ENCODE measurements at regions not wholly inside any gene's neighbourhood (a gene's known extent, or its start where the extent isn't known, plus 50 kb on each side); places are given as distances from the start of the nearest gene placed in this dataset.

DNA sequence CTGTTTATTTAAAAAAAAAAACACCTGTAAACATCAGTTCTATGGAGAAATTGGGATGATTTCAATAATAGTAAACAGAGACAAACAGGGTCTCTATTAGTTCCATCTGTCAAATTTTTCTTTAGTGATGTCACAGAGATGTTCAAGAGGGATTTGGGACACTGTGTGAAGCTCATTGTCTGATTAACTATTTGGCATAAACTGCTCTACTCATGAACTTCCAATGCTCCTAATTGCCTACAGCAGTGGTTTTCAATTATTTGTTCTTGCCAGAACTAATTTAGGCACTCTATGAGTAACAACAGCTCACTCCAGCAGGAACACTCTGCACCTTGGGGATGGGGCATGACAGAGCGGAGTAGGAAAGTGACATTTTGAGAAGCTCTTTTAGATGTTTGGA lies 250.1 kb upstream of the PRKD1 start:
- H3K9me3 ChIP-seq: no peaks in the 10 kb centered on the region
- intact Hi-C loops (cut with DNase I): no loop called here
- H3K4me1 ChIP-seq (ENCODE audit: insufficient read depth): no peaks in the 10 kb centered on the region
- TF ChIP-seq EP300 (IDR thresholded peaks at IDR 0.05) (no peak), POLR2A (IDR thresholded peaks at IDR 0.05) (no peak)
- TF ChIP-seq, protein P1, sequence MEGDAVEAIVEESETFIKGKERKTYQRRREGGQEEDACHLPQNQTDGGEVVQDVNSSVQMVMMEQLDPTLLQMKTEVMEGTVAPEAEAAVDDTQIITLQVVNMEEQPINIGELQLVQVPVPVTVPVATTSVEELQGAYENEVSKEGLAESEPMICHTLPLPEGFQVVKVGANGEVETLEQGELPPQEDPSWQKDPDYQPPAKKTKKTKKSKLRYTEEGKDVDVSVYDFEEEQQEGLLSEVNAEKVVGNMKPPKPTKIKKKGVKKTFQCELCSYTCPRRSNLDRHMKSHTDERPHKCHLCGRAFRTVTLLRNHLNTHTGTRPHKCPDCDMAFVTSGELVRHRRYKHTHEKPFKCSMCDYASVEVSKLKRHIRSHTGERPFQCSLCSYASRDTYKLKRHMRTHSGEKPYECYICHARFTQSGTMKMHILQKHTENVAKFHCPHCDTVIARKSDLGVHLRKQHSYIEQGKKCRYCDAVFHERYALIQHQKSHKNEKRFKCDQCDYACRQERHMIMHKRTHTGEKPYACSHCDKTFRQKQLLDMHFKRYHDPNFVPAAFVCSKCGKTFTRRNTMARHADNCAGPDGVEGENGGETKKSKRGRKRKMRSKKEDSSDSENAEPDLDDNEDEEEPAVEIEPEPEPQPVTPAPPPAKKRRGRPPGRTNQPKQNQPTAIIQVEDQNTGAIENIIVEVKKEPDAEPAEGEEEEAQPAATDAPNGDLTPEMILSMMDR (IDR thresholded peaks at IDR 0.05): no peak
- no peaks in the 10 kb centered on the region for H3K36me3 ChIP-seq
- no peak for DNase-seq
- WGBS, 3 donors: 70 to 100% (median 92%) methylated on average over 1 of the region's 1 CpG
- no peak overlapping the region for H3K27ac ChIP-seq
- H3K27me3 ChIP-seq: no peaks in the 10 kb centered on the region
- no peak overlapping the region for H3K4me3 ChIP-seq

DNA sequence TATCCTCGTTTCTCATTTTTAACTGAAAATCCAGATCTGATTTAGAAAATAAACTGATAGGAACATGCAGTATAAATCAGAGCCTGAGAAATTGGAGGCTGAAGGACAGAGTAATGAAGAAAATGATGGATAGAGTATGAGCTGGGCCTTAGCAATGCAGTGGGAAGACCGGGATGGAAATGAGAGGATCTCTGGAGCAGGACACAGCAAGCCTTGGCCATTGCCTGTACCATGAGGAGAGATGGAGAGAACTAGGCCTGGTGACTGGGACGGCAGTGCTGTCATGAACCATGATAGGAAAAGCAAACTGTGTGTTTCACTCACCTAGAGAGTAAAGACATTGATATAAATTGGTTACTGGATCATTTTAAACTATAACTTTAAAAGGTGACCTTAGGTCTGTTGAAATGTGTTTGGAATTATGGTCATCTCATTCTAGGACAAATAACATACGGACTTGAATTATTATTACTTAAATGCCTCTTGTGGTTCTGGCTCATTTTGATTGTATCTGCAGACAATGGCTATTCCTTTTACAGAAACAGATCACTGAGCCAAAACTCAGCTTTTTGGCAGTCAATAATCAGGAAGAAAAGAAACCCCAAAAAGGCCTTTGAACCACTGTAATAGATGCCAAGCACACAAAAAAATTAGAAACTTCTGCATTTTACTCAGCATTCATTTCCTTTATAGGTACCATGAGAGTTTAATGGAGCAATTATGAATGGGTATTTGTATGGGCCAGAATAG lies 251.9 kb upstream of the PRKD1 start:
- H3K4me1 ChIP-seq (ENCODE audit: insufficient read depth): no peaks in the 10 kb centered on the region
- intact Hi-C loops (cut with DNase I): no loop called here
- H3K27me3 ChIP-seq: no peaks in the 10 kb centered on the region
- H3K36me3 ChIP-seq: no peaks in the 10 kb centered on the region
- H3K4me3 ChIP-seq: no peak overlapping the region
- H3K9me3 ChIP-seq: no peaks in the 10 kb centered on the region
- 44 to 52% (median 44%) methylated on average over 3 to 4 of the region's 4 CpGs for WGBS, 3 donors
- TF ChIP-seq, protein P1 (IDR thresholded peaks at IDR 0.05): no peak
- TF ChIP-seq EP300 (IDR thresholded peaks at IDR 0.05): no peak
- TF ChIP-seq POLR2A (IDR thresholded peaks at IDR 0.05): no peak
- no peak for DNase-seq
- no peak overlapping the region for H3K27ac ChIP-seq

DNA sequence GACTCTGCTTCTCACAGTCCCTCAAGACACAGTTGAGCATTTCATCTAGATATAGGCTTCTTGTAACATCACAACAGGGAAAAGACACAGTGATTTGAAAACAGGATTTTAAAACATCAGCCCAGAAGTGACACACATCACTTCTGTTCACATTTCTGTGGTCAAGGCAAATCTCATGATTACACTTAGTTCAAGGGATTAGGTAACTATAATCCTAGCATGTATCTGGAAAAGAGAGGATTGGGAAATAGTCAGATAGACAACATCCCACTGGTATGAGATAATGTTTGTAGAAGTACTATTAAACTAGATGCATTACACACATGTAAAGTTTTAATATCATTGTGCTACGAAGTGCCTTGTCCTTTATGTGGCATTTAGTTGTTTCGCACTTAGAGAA lies 252.6 kb upstream of the PRKD1 start:
- 46 to 50% (median 49%) methylated on average over 2 of the region's 2 CpGs for WGBS, 3 donors
- H3K4me1 ChIP-seq (ENCODE audit: insufficient read depth): no peaks in the 10 kb centered on the region
- no peak overlapping the region for H3K4me3 ChIP-seq
- H3K27ac ChIP-seq: no peak overlapping the region
- TF ChIP-seq, protein P1 (IDR thresholded peaks at IDR 0.05): no peak
- TF ChIP-seq EP300 (IDR thresholded peaks at IDR 0.05): no peak
- TF ChIP-seq POLR2A (IDR thresholded peaks at IDR 0.05): no peak
- H3K27me3 ChIP-seq: no peaks in the 10 kb centered on the region
- DNase-seq: no peak
- no peaks in the 10 kb centered on the region for H3K36me3 ChIP-seq
- intact Hi-C loops (cut with DNase I): no loop called here
- no peaks in the 10 kb centered on the region for H3K9me3 ChIP-seq

DNA sequence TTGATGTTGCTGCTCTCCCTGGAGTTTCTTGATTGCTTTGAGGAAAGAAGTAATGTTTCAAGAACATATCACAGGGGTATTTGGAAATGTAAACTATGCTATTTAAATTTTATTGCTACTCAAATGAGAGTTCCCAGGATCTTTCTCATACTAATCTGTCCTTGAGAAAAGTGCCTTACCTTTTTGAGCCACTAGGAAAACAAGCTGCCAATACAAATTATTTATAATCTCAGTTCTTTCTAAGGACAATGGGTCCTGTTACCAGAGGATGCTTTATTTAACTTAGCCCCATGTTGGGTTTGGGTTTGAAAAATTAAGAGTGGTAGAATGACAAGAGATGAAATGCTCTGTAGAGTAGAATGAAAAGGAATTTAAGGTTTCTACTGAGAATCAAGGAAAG lies 258.2 kb upstream of the PRKD1 start:
- DNase-seq: no peak
- Histone ChIP-seq H3K4me1 (ENCODE audit: insufficient read depth) (no peaks in the 10 kb centered on the region), H3K36me3 (no peaks in the 10 kb centered on the region), H3K27me3 (no peaks in the 10 kb centered on the region), H3K9me3 (no peaks in the 10 kb centered on the region), H3K4me3 (no peak overlapping the region), H3K27ac (no peak overlapping the region)
- intact Hi-C loops (cut with DNase I): no loop called here
- no peak for TF ChIP-seq EP300 (IDR thresholded peaks at IDR 0.05)
- TF ChIP-seq, protein P1 (IDR thresholded peaks at IDR 0.05): no peak
- no peak for TF ChIP-seq POLR2A (IDR thresholded peaks at IDR 0.05)

Measured in ovary (tissue), 7 donors.